D721Med (cell line): ENCODE measurements at regions not wholly inside any gene's neighbourhood (a gene's known extent, or its start where the extent isn't known, plus 50 kb on each side); places are given as distances from the start of the nearest gene placed in this dataset.

Experiments used
- DNase-seq: peaks from one replicate; pipeline ENCODE4 v3.0.0; 2011; ENCODE audit warnings: low spot score; ENCODE audit not compliant: insufficient read length
- FAIRE-seq: peaks from 2 replicates; lab custom pipeline; 2011; peaks lifted over from hg19 to GRCh38; lab: Jason Lieb, UNC
- TF ChIP-seq, protein P1 (sequence below): IDR thresholded peaks from 2 replicates; pipeline ENCODE4 v1.5.1; 2012; ENCODE audit warnings: mild to moderate bottlenecking, control low read depth; ENCODE audit not compliant: insufficient read depth; ENCODE audit errors: missing control alignments

DNA sequence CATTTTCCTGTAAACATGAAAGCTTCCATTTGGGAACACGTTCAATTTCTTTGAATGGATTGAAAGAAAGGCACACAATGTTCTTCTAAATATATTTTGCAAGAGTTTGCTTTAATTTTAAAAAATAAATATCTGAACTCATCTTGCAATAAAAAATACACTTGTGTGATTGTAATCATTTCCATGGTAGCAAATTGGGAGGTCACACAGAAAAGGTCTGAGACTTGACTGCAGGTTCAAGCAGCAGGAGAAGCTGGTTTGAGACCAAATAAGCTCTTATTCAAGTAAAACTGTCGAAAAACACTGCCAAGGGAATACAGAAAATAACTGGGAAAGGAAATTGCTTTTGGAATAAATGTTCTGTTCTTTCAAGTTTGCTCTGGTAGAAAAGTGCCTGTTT, 498.9 kb downstream of the ADGRL2 start:
- no peak for DNase-seq
- TF ChIP-seq, protein P1, sequence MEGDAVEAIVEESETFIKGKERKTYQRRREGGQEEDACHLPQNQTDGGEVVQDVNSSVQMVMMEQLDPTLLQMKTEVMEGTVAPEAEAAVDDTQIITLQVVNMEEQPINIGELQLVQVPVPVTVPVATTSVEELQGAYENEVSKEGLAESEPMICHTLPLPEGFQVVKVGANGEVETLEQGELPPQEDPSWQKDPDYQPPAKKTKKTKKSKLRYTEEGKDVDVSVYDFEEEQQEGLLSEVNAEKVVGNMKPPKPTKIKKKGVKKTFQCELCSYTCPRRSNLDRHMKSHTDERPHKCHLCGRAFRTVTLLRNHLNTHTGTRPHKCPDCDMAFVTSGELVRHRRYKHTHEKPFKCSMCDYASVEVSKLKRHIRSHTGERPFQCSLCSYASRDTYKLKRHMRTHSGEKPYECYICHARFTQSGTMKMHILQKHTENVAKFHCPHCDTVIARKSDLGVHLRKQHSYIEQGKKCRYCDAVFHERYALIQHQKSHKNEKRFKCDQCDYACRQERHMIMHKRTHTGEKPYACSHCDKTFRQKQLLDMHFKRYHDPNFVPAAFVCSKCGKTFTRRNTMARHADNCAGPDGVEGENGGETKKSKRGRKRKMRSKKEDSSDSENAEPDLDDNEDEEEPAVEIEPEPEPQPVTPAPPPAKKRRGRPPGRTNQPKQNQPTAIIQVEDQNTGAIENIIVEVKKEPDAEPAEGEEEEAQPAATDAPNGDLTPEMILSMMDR, result no peak
- FAIRE-seq, result no peak

DNA sequence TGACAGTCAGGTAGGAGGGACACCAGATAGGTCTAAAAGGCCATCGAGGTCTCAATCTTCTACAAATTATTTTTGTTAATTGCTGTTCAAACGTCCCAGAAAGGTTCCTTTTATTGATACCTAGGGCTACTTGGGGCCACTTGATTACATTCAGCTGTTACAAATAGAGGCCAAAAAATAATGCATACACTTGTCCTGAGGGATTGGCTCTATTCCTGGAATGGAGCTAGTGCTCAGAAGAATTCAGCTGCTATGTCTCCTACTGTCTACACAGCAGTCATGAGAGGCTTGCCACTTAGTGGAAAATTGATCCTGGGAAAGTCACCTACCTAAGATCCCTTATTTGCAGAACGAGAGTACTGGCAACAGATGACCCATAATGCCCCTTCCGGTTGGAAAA, 498.3 kb downstream of the ADGRL2 start:
- FAIRE-seq (no peak), DNase-seq (no peak)
- TF ChIP-seq, protein P1, result no peak

DNA sequence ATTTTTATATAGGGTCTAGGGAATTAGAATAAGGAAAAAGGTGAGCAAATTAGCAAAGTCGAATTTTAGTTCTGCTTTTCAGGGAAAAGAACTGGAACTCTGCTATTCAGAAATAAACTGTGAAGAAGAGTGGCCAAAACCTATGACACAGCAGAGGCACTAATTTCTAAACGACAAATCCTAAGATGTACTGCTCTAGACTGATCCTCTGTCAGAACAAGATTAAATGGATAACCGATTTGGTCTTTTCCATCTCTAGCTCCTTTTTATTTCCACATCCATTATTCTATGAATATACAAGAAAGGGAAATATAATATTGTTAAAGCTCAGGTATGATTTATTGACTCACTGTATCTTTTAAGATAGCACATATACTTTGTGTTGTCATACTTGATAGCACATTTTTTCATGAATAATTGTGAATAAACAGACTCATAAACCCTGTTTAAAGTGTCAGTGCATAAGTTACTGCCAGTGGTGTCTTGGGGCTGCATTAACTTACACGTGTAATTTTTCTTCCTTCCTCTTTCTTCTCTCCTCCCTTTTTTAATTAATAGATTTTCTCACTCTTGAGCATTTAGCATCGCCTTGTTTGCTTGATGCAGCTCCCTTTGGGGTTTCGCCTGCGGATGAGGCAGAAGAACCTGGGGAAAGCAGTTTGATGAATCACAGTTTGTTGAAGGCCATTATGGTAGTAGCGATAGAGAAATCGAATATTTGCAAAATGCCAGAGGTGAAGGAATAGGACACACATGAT, 496.6 kb downstream of the ADGRL2 start:
- DNase-seq, result no peak
- no peak for FAIRE-seq
- TF ChIP-seq, protein P1, result no peak

DNA sequence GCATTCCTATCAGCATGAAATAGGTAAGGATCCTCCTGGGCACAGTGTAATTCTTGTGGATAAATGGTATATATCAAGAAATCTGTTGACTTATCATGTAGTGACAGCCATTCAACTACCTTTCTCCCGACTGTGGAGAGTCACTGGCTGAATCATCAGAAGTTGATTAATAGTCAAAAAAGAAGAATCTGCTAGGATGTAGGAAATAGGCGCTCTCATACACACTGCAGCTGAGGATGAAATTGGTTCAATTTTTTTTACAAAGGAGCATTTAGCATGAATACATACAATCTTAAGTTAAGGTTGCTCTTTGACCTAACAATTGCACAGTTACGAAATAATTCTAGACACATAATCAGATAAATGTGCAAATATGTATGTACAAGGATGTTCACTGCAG, 486.8 kb downstream of the ADGRL2 start:
- FAIRE-seq, result no peak
- no peak for DNase-seq
- TF ChIP-seq, protein P1, result no peak

DNA sequence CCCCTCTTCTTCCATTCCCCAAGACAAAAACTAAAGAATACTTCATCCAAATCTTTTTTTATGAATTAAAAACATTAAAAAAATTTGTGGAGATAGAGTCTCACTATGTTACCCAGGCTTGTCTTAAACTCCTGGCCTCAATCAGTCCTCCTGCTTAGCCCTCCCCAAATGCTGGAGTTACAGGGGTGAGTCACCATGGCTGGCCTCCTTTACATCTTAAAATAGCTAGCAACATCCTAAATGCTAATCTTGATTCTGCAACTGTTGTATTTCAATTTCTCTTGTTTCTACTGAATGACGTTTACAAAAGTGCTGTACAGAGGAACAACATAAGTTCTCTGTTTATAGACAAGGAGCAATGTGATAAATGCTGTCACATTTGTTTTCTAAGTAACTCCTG, 483.5 kb downstream of the ADGRL2 start:
- TF ChIP-seq, protein P1, result no peak
- no peak for FAIRE-seq
- DNase-seq, result no peak

DNA sequence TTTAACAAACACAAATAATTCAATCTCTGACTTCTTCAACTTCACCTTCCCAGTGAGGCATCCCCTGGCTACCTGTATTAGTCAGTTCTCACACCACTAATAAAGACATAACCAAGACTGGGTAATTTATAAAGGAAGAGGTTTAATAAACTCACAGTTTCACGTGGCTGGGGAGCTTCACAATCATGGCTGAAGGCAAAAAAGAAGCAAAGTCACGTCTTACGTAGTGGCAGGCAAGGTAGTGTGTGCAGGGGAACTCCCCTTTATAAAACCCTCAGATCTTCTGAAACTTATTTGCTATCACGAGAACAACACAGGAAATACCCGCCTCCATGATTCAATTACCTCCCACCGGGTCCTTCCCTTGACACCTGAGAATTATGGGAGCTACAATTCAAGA, 478.5 kb downstream of the ADGRL2 start:
- TF ChIP-seq, protein P1, result no peak
- DNase-seq (no peak), FAIRE-seq (no peak)

DNA sequence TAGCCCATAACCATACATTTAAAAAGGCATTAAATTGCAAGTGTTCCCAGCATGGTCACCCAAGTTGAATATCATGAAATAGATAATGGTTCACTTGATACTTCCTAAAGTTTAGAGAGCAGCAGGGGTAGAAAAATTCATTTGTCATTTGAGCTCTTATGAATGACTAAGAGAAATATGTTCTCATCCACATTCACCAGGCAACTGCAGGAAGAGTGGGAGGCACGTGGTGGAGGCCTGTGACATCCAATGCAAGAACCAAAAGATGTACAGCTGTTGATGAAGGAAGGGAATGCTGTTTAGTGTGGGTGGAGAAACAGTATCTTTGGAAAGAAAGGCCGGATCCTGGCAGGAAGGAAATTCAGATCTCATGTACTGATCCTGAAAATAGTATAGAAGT, 473.1 kb downstream of the ADGRL2 start:
- FAIRE-seq (no peak), DNase-seq (no peak)
- TF ChIP-seq, protein P1, result no peak
